NB4 (cell line): ENCODE measurements at regions not wholly inside any gene's neighbourhood (a gene's known extent, or its start where the extent isn't known, plus 50 kb on each side); places are given as distances from the start of the nearest gene placed in this dataset.

Source experiments
- DNase-seq: peaks from one replicate; pipeline ENCODE4 v3.0.0; 2010; ENCODE audit warnings: low read depth
- H3K4me3 ChIP-seq: one replicate; pipeline ENCODE4 v1.5.1; 2011; ENCODE audit warnings: mild to moderate bottlenecking, low read depth, low read length, moderate library complexity
- CTCF ChIP-seq: IDR thresholded peaks from one replicate; pipeline ENCODE4 v1.5.1; 2012; ENCODE audit warnings: low read depth, low read length
- MAX ChIP-seq: IDR thresholded peaks from 2 replicates; pipeline ENCODE4 v1.6.1; 2011; ENCODE audit warnings: low read depth, low read length
- MYC ChIP-seq: IDR thresholded peaks from 2 replicates; pipeline ENCODE4 v1.6.1; 2011; ENCODE audit warnings: low read depth, low read length
- POLR2A ChIP-seq: IDR thresholded peaks from 2 replicates; pipeline ENCODE4 v1.6.1; 2011; ENCODE audit warnings: mild to moderate bottlenecking; ENCODE audit not compliant: insufficient read length; ENCODE audit errors: extremely low read depth

- H3K4me3 ChIP-seq, result no peak overlapping the region
- TF ChIP-seq MYC, result no peak
- no peak for DNase-seq
Observed at GRCh38 chr1:163932901-163933300, 611.1 kb downstream of the NUF2 start.

- H3K4me3 ChIP-seq, result no peak overlapping the region
- no peak for DNase-seq
- no peak for TF ChIP-seq MYC
- TF ChIP-seq MAX, result no peak
- TF ChIP-seq CTCF, result no peak
- TF ChIP-seq POLR2A, result no peak
Observed at GRCh38 chr1:163933437-163933836, 611.7 kb downstream of the NUF2 start.

- H3K4me3 ChIP-seq, result no peak overlapping the region
- no peak for DNase-seq
- TF ChIP-seq POLR2A (no peak), MAX (no peak), MYC (no peak), CTCF (no peak)
Observed at GRCh38 chr1:163935738-163936374, 614.1 kb downstream of the NUF2 start.

- TF ChIP-seq MYC (no peak), MAX (no peak), POLR2A (no peak), CTCF (no peak)
- H3K4me3 ChIP-seq, result no peak overlapping the region
- no peak for DNase-seq
Observed at GRCh38 chr1:163959622-163960021, 599.4 kb upstream of the PBX1 start.

- no peak for DNase-seq
- H3K4me3 ChIP-seq, result no peak overlapping the region
- TF ChIP-seq MAX (no peak), POLR2A (no peak), MYC (no peak), CTCF (no peak)
Observed at GRCh38 chr1:163970151-163970550, 588.8 kb upstream of the PBX1 start.

- no peak overlapping the region for H3K4me3 ChIP-seq
- TF ChIP-seq MYC (no peak), POLR2A (no peak), MAX (no peak), CTCF (no peak)
- no peak for DNase-seq
Observed at GRCh38 chr1:163970699-163971098, 588.3 kb upstream of the PBX1 start.
